ENCODE measurements at regions not wholly inside any gene's neighbourhood (a gene's known extent, or its start where the extent isn't known, plus 50 kb on each side); places are given as distances from the start of the nearest gene placed in this dataset.

GRCh38 chr12:43114316-43114715, 437.7 kb downstream of the ADAMTS20 start:
- Mint-ChIP-seq H3K27me3 (ENCODE audit: low read depth) (no peaks in the 10 kb centered on the region), H3K9me3 (peaks cover 3% of the 10 kb centered on the region in 2 experiments; a peak in 2 of 5 replicates), H3K36me3 (ENCODE audit: insufficient read depth in 1 of 3, low read depth in 3 of 3) (no peaks in the 10 kb centered on the region; a peak in 1 of 7 replicates), H3K4me1 (peaks cover 4 to 8% of the 10 kb centered on the region in 2 experiments), H3K4me3 (no peak overlapping the region), H3K27ac (no peak overlapping the region)
- H3K79me2 ChIP-seq (ENCODE audit: insufficient read depth, low read length): no peaks in the 10 kb centered on the region
- no CpG with 5 or more reads among the region's 3 CpGs for WGBS (ENCODE audit: extremely low coverage, insufficient read length, low lambda C conversion rate)
- H4K5ac ChIP-seq (ENCODE audit: insufficient read length, low read depth, low read length): no peak overlapping the region
- no peak overlapping the region for H2BK120ac ChIP-seq (ENCODE audit: low read depth, low read length, poor library complexity, severe bottlenecking)
- no peak for TF ChIP-seq CTCF (conservative IDR thresholded peaks at IDR 0.05)
- H3K9me3 ChIP-seq (ENCODE audit: control insufficient read depth, low read depth, low read length): no peaks in the 10 kb centered on the region
- H3K4ac ChIP-seq (ENCODE audit: low read depth, low read length): no peak overlapping the region
- H3K4me1 ChIP-seq (ENCODE audit: insufficient read depth, low read length): no peaks in the 10 kb centered on the region
- no peak overlapping the region for H3K18ac ChIP-seq (ENCODE audit: insufficient read length, low read depth, low read length)
- no peak overlapping the region for H2BK20ac ChIP-seq (ENCODE audit: low read depth, low read length, poor library complexity, severe bottlenecking)
- H3K27me3 ChIP-seq (ENCODE audit: insufficient read depth, low read length): no peaks in the 10 kb centered on the region
- no peak overlapping the region for H2BK5ac ChIP-seq (ENCODE audit: insufficient read length, low read length)
- no peak for DNase-seq
- no peak overlapping the region for H4K8ac ChIP-seq (replicated peaks; ENCODE audit: insufficient read length, low read depth, low read length)
- no peak overlapping the region for H3K4me2 ChIP-seq (ENCODE audit: insufficient read depth, insufficient read length, low read length)
- H2AFZ ChIP-seq (ENCODE audit: low read length): no peak overlapping the region
- H3K27ac ChIP-seq (ENCODE audit: insufficient read length, low read depth, low read length): no peak overlapping the region
- H4K91ac ChIP-seq (ENCODE audit: insufficient read length, low read depth, low read length): no peak overlapping the region
- no peak overlapping the region for H3K56ac ChIP-seq (ENCODE audit: insufficient read length, low read depth, low read length)
- no peak overlapping the region for H3K14ac ChIP-seq (ENCODE audit: insufficient read depth, low read length)
- no peak overlapping the region for H2BK15ac ChIP-seq (ENCODE audit: low read depth, low read length)
- no peak overlapping the region for H3K9ac ChIP-seq (ENCODE audit: extremely low read depth, insufficient read length, low read length)
- no peak overlapping the region for H3K23ac ChIP-seq (ENCODE audit: insufficient read length, low read depth, low read length)
- no peaks in the 10 kb centered on the region for H3K79me1 ChIP-seq (ENCODE audit: insufficient read depth, low read depth, low read length, poor library complexity, severe bottlenecking)
- H2AK5ac ChIP-seq (ENCODE audit: insufficient read length, low read length): no peak overlapping the region
- no peak overlapping the region for H3T11ph ChIP-seq (ENCODE audit: low read length)
- no peaks in the 10 kb centered on the region for H4K20me1 ChIP-seq (ENCODE audit: control insufficient read depth, insufficient read depth, insufficient read length)
- H3K23me2 ChIP-seq (ENCODE audit: insufficient read length, low read depth, low read length, poor library complexity, severe bottlenecking): no peaks in the 10 kb centered on the region
- no peak overlapping the region for H2BK12ac ChIP-seq (ENCODE audit: insufficient read length, low read depth, low read length)
